ENCODE measurements at regions not wholly inside any gene's neighbourhood (a gene's known extent, or its start where the extent isn't known, plus 50 kb on each side); places are given as distances from the start of the nearest gene placed in this dataset.
"Not testable (repeated sequence)": the region's sequence is repeated elsewhere in the genome, so short reads cannot be mapped to it uniquely, and the experiment has no call there.

GRCh38 chr9:79382458-79382857 is 189.3 kb upstream of the TLE4 start:
- no peak for DNase-seq

DNA sequence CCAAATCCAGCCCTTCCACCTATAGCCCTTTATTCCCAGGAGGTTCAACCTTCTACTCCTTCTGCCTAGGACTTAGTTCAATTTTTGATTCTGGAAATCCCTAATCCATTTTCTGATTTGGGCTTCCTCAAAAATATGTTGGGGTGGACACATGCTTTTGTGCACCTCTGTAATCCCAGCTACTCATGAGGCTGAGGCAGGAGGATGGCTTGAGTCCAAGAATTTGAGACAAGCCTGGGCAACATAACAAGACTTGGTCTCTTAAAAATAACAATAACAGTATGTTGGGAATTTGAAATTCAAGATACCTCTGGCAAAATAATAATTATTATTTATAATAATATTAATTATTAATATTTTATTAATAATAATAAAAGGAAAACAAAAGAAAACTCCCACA is 188.7 kb upstream of the TLE4 start:
- no peak for DNase-seq

- DNase-seq: no peak
Measured at GRCh38 chr9:79384091-79384490, 187.7 kb upstream of the TLE4 start.

- DNase-seq: no peak
Measured at GRCh38 chr9:79384501-79384900, 187.3 kb upstream of the TLE4 start.

DNA sequence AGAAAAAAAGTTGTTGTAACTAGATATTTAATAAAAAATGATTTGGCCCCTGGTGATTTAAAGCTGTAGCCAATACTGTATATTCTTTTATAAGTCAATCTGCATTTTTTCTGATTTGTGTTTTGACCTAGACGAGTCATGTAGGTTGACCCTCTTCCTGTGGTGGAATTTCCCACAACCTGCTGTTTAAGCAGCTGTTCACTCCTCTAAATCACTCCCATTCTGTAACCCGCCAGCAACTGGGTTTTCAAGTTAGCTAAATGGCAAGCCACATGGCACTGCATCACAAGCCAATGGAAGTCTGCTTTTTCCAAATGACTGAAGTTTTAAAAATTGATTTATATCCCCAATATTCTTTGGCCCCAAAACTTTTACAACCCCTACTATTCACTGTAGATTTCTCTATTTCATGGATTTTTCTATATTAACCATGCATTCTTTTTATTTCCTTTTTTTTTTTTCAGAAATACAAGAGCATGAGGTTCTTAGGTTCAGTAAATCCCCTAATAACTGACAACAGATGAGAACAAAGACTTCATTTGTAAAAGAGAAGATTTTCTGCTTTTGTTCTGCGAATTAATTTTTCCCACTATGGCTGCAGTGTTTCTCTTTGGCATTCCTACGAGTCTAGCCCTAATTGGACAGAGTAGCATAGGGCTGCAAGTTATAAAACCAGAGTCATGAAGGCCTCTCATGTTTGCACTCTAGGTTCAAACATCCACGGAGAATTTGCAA is 184.5 kb upstream of the TLE4 start:
- DNase-seq: no peak

DNA sequence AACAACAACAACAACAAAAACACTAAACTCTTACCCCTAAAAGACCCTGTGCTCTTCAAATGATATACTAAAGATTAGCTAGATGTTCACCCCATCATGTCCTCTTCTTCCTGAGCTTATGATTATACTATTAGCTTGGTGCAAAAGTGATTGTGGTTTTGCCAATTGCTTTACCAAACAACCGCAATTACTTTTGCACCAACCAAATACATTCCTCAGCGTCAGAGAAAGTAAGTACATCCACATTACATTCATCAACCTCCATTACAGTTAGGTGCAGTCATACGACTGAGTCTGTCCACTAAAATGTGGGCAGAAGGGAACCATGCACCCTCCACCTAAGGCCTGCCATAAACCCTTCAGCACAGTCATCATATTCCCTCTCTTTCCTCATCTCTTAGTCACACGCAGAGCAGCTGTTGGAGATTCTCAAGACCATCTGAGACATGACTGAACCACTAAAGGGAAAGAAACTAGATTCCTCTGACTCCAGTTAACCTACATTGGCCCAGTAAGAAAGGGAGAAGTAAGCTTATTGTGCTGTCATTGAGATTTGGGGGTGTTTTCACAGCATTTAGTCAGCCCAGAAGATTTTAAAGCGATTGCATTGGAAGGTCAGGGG is 181.6 kb upstream of the TLE4 start:
- no peak for DNase-seq

- no peak for DNase-seq
Measured at GRCh38 chr9:79390781-79391770, 180.7 kb upstream of the TLE4 start.

GRCh38 chr9:79395228-79395627 is 176.5 kb upstream of the TLE4 start:
- no peak for DNase-seq

GRCh38 chr9:79395755-79396154 is 176.0 kb upstream of the TLE4 start:
- DNase-seq: no peak

- DNase-seq: no peak
Measured at GRCh38 chr9:79396168-79396567, 175.6 kb upstream of the TLE4 start.

DNA sequence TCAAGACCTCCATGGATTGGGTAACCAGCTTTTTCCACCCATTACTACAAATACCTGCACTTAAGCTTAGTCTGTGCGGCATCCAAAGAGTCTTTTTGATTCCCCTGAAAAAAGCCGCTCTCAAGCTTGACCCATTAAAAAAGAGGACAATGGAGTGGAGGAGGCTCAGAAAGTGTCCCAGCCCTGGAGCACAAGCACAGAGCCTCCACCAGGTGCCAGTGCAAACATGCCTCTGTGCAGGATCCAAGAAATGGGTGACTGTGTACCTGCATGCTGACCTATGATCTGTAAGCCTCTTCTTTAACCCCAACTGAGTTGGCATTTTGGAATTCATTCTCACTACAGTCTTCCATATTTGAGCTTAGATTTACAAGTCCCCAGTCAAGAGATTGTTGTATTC is 168.3 kb upstream of the TLE4 start:
- no peak for DNase-seq

DNA sequence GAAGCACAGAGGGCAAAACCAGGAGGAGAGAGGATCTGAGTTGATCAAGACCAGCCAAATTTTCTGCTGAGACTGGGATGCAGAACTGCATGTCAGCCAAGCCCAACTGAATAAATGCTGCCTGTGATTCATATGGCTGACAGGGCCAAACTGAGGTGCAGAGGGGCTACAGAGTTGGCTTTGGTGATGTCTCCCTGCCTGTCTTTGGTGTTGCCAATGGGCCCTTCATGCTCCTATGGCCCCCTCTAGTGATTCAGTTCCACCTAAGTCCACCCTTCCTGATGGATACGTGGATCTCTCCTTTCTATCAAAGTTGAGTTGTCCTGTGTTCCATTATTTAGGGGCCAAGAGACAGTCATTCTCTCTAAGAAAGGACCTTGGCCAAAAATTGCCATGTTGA is 163.6 kb upstream of the TLE4 start:
- DNase-seq: no peak

DNA sequence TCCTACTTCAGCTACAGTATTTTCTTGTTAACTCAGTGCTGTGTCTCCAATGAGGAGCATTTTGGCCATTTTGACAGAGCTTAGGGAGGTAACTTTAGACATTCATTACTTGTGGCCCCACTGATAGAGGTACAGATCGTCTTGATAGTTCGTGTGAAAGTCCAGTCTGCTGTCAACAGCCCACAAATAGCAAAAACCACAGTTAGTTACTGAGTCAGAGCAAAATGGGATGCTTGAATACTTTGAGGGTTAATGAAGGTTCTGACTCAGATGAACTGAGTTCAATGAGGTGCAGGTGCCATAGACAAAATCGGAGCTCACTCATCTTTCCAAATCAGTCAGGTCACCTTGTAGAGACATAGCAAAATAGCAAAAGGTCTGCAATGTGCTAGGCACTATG is 163.1 kb upstream of the TLE4 start:
- no peak for DNase-seq

- DNase-seq: no peak
Measured at GRCh38 chr9:79409182-79409823, 162.5 kb upstream of the TLE4 start.

GRCh38 chr9:79425840-79426239 is 145.9 kb upstream of the TLE4 start:
- DNase-seq: no peak

DNA sequence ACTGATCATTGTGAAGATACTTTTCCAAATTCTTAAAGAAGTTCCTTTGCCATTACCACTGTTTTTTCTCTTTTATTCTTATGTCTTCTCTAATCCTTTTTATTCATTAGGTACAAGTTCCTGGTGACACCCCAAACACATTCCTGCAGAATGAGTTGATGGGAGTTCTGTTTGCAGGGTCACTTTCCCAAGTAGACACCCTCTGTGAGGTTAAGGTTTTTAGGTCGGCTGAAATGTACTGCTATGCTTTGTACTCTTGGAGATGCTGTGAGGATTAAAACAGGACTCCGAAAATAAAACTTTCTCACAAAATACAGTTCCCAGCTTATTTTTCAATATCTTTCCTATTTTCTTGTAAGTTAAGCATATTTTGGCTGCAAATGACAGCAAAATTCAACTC is 143.3 kb upstream of the TLE4 start:
- no peak for DNase-seq

- DNase-seq: no peak
Measured at GRCh38 chr9:79430619-79431018, 141.1 kb upstream of the TLE4 start.

- DNase-seq: no peak
Measured at GRCh38 chr9:79431019-79431679, 140.6 kb upstream of the TLE4 start.

- no peak for DNase-seq
Measured at GRCh38 chr9:79432485-79432884, 139.3 kb upstream of the TLE4 start.

DNA sequence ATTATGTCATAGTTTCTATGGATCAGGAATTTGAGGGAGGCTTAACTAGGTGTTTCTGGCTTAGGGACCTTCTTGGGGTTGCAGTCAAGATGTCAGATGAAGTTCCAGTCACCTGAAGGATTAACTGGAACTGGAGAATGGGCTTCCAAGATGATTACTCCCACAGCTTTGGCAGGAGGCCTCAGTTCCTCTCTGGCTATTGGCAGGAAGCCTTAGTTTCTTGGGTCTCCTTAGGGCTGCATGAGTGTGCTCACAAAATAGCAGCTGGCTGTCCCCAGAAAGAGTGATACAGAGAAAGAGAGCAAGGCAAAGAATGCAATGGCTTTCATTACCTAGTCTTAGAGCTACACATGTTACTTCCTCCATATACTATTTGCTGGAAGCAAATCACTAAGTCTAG is 138.1 kb upstream of the TLE4 start:
- no peak for DNase-seq

DNA sequence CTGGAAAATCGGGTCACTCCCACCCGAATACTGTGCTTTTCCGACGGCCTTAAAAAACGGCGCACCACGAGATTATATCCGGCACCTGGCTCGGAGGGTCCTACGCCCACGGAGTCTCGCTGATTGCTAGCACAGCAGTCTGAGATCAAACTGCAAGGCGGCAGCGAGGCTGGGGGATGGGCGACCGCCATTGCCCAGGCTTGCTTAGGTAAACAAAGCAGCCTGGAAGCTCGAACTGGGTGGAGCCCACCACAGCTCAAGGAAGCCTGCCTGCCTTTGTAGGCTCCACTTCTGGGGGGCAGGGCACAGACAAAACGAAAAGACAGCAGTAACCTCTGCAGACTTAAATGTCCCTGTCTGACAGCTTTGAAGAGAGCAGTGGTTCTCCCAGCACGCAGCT is 132.5 kb upstream of the TLE4 start:
- not testable (repeated sequence) for DNase-seq

Data from renal pelvis (tissue), 1 donor.